ENCODE measurements at regions not wholly inside any gene's neighbourhood (a gene's known extent, or its start where the extent isn't known, plus 50 kb on each side); places are given as distances from the start of the nearest gene placed in this dataset.

DNA sequence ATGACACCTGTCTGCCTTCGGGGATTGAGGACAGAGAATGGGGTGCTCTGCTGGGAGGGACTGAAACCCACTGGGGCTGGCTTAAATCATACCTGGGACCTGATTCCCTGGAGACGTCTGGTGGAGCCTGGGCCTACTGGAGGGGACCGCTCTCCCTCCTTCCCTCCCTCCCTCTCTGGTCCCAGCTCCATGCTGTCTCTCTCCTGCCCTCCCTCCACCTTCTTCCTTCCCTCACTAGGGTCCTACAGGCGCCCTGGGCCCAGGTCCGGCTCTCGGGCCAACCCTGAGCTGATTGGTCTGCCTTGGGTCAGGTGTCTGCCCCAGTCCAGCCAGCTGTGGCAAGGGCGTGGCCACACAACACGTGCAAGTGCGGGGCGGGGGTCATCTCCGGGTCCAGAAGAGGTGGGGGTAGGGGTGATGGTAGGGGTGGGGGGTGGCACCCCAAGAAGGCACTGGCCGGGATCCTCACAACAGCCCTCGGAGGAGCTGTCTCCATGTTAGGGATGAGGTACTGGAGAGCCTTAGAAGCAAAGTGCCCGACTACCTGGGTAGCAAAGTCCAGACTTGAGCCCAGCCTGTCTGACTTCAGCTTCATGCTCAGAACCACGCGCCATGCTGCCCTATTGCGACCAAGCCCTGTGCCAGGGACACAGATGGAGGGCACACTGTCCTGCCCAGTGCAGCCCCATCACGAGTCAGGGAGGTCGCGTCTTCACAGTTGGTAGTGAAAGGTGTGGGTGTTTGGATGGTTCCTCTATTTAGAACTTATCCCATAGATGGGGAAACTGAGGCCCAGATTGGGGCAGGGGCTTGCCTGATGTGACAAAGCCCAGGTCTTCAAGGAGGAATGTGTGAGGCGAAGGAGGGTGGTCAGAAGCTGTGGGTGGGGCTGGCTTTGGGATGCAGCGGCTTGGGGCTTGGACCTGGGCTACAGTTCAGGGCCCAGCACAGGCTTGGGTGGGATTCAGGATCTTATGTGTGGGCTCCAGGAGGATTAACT lies 574.1 kb downstream of the PTPRU start:
- Histone ChIP-seq H3K27ac (ENCODE audit: low read length) (no peak overlapping the region), H3K27me3 (ENCODE audit: control insufficient read depth, insufficient read depth, low read length) (no peaks in the 10 kb centered on the region), H3K36me3 (ENCODE audit: control insufficient read depth, insufficient read depth, low read length) (no peaks in the 10 kb centered on the region), H3K4me1 (ENCODE audit: control insufficient read depth, insufficient read depth, low read length) (no peaks in the 10 kb centered on the region), H3K9me3 (ENCODE audit: control insufficient read depth, insufficient read depth, low read length) (no peaks in the 10 kb centered on the region), H3K4me3 (ENCODE audit: low read length) (no peak overlapping the region)
- no CpG with 5 or more reads among the region's 22 CpGs for WGBS (ENCODE audit: insufficient coverage, insufficient read length)
- no peak for DNase-seq (ENCODE audit: low read depth, low spot score)

DNA sequence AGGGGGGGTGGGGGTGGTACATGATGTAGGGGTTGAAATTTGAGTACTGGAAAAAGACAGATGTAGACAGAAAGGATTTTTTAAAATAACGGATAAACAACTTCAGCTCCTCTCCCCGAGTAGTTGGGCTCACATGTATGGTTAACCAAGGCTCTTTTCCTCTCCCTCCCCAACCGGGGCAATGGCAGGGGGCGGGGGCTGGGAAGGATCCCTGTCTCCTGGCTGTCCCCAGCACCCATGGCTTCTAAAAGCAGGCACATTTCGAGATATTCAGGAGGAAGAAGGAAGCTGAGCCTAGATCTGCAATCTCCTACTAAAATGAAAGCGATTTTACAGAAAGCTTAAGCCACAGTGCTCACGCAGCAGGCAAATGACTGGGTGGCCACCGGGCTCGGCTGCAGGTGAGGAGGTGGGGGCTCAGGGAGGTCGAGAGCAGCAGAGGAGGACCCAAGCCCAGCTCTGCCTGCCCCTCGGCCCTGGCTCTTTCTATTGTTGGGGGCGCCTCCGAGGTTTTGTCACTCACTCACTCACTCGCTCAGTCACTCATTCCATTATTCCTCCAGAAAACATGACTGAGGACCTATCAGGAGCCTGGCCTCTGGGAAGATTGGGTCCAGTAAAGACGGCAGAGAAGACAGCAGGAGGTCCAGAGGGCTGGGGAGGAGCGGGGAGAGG lies 573.3 kb downstream of the PTPRU start:
- H3K27me3 ChIP-seq (ENCODE audit: control insufficient read depth, insufficient read depth, low read length) = no peaks in the 10 kb centered on the region
- H3K4me3 ChIP-seq (ENCODE audit: low read length) = no peak overlapping the region
- H3K36me3 ChIP-seq (ENCODE audit: control insufficient read depth, insufficient read depth, low read length) = no peaks in the 10 kb centered on the region
- WGBS (ENCODE audit: insufficient coverage, insufficient read length) = no CpG with 5 or more reads among the region's 16 CpGs
- DNase-seq (ENCODE audit: low read depth, low spot score) = no peak
- H3K4me1 ChIP-seq (ENCODE audit: control insufficient read depth, insufficient read depth, low read length) = no peaks in the 10 kb centered on the region
- H3K27ac ChIP-seq (ENCODE audit: low read length) = no peak overlapping the region
- H3K9me3 ChIP-seq (ENCODE audit: control insufficient read depth, insufficient read depth, low read length) = no peaks in the 10 kb centered on the region

DNA sequence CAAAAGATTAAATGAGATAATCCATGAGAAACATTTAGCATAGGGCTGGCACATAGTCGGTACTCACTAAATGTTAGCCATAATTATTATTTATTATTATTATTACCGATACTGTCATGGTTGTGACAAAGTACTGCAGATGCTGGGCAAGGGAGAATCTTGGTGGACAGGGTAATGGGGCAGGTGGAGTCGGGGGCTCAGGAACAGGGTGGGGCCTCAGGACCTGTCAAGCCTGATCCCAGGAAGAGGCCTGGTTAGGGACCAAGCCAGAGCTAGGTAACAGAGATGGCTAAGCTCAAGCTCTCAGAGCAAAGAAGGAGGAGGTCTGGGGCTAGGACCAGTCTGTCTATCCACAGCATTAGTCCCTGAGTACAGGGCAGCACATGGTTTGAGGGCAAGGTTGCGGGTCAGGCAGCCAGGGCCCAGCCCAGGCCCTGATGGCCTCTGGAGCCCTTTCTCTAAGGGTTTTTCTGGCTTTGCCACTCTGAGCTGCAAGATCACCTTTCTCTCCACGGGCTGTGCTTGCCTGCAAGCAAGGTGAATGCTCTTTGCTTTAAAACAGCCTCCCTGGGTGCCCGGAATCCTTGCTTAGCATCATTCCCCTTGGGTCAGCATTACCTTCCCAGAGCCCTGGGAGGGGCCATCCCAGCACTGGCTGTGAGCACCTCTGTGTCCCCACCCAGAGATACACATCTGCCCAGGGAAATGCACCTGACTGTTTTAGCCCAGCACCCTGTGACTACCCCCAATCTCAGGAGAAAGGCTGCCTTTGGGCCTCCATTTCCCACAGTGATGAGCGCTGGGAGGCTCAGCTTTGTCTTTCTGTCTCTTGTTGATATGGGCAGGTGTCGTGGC lies 572.0 kb downstream of the PTPRU start:
- H3K36me3 ChIP-seq (ENCODE audit: control insufficient read depth, insufficient read depth, low read length) = no peaks in the 10 kb centered on the region
- no peak overlapping the region for H3K27ac ChIP-seq (ENCODE audit: low read length)
- H3K9me3 ChIP-seq (ENCODE audit: control insufficient read depth, insufficient read depth, low read length) = no peaks in the 10 kb centered on the region
- H3K4me3 ChIP-seq (ENCODE audit: low read length) = no peak overlapping the region
- no peaks in the 10 kb centered on the region for H3K27me3 ChIP-seq (ENCODE audit: control insufficient read depth, insufficient read depth, low read length)
- no peaks in the 10 kb centered on the region for H3K4me1 ChIP-seq (ENCODE audit: control insufficient read depth, insufficient read depth, low read length)
- WGBS (ENCODE audit: insufficient coverage, insufficient read length) = no CpG with 5 or more reads among the region's 8 CpGs
- no peak for DNase-seq (ENCODE audit: low read depth, low spot score)

DNA sequence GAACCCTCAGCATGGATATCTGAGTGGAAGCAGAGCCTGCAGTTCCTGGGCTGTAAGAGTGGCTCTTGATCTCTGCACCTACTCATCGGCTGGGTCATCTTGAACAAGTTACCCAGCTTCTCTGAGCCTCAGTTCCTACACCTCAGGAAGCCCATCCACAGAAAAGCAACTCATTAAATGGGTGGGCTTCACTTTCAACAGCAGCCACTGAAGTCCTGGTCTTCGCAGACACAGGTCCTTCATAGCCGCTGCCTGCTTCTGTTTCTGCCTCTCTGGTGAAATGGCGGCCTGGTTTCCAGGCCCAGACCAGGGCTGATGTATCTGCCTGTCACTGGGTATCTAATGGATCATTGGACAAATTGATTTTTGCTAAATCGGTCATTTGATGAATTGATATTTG lies 571.4 kb downstream of the PTPRU start:
- Histone ChIP-seq H3K9me3 (ENCODE audit: control insufficient read depth, insufficient read depth, low read length) (no peaks in the 10 kb centered on the region), H3K27me3 (ENCODE audit: control insufficient read depth, insufficient read depth, low read length) (no peaks in the 10 kb centered on the region), H3K27ac (ENCODE audit: low read length) (no peak overlapping the region), H3K36me3 (ENCODE audit: control insufficient read depth, insufficient read depth, low read length) (no peaks in the 10 kb centered on the region), H3K4me1 (ENCODE audit: control insufficient read depth, insufficient read depth, low read length) (no peaks in the 10 kb centered on the region), H3K4me3 (ENCODE audit: low read length) (no peak overlapping the region)
- no CpG with 5 or more reads among the region's 5 CpGs for WGBS (ENCODE audit: insufficient coverage, insufficient read length)
- DNase-seq (ENCODE audit: low read depth, low spot score) = no peak

DNA sequence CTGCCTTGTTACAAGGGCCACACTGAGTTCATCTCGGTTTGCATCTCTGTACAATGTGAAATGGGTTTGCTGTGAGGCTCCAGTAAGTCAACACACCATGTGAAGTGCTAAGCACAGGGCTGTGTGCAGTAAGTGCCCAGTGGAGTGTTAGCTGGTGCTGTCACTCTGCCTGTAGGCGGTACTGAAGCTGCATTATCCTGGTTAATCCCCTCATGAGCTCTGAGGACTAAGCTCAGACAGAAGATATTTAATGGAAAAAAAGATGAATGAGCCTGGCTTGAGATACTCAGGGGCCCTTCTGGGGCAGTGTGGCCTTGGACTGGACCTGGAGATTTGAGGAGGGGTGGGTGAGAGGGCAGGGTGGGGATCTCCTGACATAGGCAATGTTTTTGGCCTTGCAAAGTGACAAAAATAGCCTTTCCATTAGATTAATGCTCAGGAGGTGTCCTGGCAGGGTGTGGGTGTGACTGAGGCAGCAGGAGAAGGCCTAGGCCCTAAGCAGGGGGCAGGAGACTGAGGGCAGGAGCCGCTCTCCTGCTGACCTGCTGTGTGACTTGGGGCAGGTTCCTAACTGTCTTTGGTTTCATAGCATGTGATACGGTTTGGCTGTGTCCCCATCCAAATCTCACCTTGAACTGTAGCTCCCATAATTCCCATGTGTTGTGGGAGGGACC lies 570.5 kb downstream of the PTPRU start:
- Histone ChIP-seq H3K4me3 (ENCODE audit: low read length) (no peak overlapping the region), H3K27me3 (ENCODE audit: control insufficient read depth, insufficient read depth, low read length) (no peaks in the 10 kb centered on the region), H3K4me1 (ENCODE audit: control insufficient read depth, insufficient read depth, low read length) (no peaks in the 10 kb centered on the region), H3K9me3 (ENCODE audit: control insufficient read depth, insufficient read depth, low read length) (no peaks in the 10 kb centered on the region), H3K27ac (ENCODE audit: low read length) (no peak overlapping the region), H3K36me3 (ENCODE audit: control insufficient read depth, insufficient read depth, low read length) (no peaks in the 10 kb centered on the region)
- no peak for DNase-seq (ENCODE audit: low read depth, low spot score)
- no CpG with 5 or more reads among the region's 4 CpGs for WGBS (ENCODE audit: insufficient coverage, insufficient read length)

DNA sequence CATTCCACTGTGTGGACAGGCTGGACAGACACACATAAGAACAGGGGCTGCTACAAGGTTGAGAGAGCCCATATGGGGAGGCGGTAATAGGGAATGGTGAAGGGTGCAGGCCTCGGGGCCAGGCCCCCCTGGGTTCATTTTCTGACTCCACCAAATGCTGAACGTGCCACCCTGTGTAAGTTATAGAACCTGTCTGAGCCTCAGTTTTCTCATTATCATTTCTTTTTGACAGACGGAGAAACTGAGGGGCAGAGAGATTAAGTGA lies 569.5 kb downstream of the PTPRU start:
- Histone ChIP-seq H3K36me3 (ENCODE audit: control insufficient read depth, insufficient read depth, low read length) (no peaks in the 10 kb centered on the region; the same call in 1 of the 2 replicates), H3K9me3 (ENCODE audit: control insufficient read depth, insufficient read depth, low read length) (no peaks in the 10 kb centered on the region), H3K27ac (ENCODE audit: low read length) (no peak overlapping the region), H3K27me3 (ENCODE audit: control insufficient read depth, insufficient read depth, low read length) (no peaks in the 10 kb centered on the region), H3K4me1 (ENCODE audit: control insufficient read depth, insufficient read depth, low read length) (no peaks in the 10 kb centered on the region), H3K4me3 (ENCODE audit: low read length) (no peak overlapping the region)
- DNase-seq (ENCODE audit: low read depth, low spot score) = no peak
- no CpG with 5 or more reads among the region's 4 CpGs for WGBS (ENCODE audit: insufficient coverage, insufficient read length)

DNA sequence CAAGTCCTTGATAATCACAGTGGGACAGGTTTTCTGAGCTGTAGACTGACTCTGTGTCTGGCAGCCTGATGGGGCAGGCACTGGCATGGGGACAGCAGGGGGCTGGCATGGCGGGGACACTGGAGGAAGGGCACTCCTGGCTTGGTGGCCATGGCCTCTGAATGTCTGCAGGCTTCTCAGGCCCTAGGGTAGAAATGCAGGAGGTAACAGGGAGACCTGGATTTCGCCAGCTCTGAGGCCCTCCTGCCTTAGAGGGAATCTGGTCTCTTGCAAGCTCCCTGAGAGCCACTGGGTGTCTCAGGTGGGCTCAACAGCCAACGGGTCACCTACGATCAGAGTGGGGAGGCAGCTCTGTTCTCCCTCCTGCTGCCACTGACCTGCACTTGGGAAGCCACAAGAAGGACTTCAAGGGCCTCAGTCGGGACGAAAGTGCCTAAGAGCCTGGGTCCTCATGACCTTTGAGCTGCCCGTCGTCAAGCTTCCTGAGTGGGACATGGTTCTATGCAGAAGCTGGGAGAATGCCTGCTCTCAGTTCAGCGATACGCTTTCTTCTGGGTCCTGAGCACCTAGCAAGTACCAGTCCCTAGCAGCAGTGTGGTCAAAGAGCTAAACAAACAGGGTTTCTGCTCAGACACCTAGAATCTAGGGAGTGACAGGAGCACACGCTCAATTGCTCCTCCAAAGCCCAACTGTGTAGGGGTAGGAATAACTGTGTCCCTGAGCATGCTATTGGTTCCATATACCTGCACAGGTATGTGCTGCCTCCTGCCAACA lies 569.0 kb downstream of the PTPRU start:
- no peaks in the 10 kb centered on the region for H3K9me3 ChIP-seq (ENCODE audit: control insufficient read depth, insufficient read depth, low read length)
- WGBS (ENCODE audit: insufficient coverage, insufficient read length) = no CpG with 5 or more reads among the region's 11 CpGs
- H3K27me3 ChIP-seq (ENCODE audit: control insufficient read depth, insufficient read depth, low read length) = no peaks in the 10 kb centered on the region
- no peak overlapping the region for H3K4me3 ChIP-seq (ENCODE audit: low read length)
- DNase-seq (ENCODE audit: low read depth, low spot score) = no peak
- no peaks in the 10 kb centered on the region for H3K4me1 ChIP-seq (ENCODE audit: control insufficient read depth, insufficient read depth, low read length)
- no peak overlapping the region for H3K27ac ChIP-seq (ENCODE audit: low read length)
- H3K36me3 ChIP-seq (ENCODE audit: control insufficient read depth, insufficient read depth, low read length) = no peaks in the 10 kb centered on the region; the same call in 1 of the 2 replicates

DNA sequence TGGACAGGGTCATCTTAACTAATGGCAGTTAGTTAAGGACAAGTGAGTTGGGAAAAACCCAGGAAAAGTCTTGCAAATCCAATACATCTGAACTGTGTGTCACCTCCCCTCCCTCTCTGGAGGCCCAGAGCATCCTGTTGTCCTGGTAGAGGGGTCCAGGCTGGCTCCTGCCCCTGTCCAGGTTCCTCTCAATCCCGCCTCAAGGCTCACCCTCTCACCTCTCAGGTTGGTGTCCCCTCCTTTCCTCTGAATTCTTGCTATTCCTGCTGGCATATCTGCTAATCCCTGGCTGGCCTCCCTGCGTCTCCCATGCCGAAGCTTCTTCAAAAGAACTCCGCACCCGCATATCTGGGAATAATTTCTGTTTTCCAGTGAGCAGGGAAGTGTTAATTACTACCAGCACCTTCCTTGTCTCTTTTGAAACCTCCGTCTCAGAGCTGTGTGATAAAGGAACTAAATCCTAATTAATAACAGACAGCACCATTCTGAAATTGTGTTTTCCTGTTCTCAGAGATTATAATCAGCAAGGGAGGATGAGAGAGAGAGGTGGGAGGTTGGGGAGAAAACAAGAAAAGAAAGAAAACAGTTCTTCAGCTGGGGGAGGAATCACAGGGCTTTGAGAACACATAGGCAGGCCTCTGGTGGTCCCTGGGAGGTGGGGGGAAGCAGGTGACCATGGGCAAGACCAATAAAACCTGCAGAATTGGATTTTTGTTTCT lies 568.0 kb downstream of the PTPRU start:
- Histone ChIP-seq H3K4me3 (ENCODE audit: low read length) (no peak overlapping the region), H3K27me3 (ENCODE audit: control insufficient read depth, insufficient read depth, low read length) (no peaks in the 10 kb centered on the region), H3K27ac (ENCODE audit: low read length) (no peak overlapping the region), H3K4me1 (ENCODE audit: control insufficient read depth, insufficient read depth, low read length) (no peaks in the 10 kb centered on the region), H3K9me3 (ENCODE audit: control insufficient read depth, insufficient read depth, low read length) (no peaks in the 10 kb centered on the region), H3K36me3 (ENCODE audit: control insufficient read depth, insufficient read depth, low read length) (no peaks in the 10 kb centered on the region; the same call in 1 of the 2 replicates)
- WGBS (ENCODE audit: insufficient coverage, insufficient read length) = no CpG with 5 or more reads among the region's 6 CpGs
- no peak for DNase-seq (ENCODE audit: low read depth, low spot score)

DNA sequence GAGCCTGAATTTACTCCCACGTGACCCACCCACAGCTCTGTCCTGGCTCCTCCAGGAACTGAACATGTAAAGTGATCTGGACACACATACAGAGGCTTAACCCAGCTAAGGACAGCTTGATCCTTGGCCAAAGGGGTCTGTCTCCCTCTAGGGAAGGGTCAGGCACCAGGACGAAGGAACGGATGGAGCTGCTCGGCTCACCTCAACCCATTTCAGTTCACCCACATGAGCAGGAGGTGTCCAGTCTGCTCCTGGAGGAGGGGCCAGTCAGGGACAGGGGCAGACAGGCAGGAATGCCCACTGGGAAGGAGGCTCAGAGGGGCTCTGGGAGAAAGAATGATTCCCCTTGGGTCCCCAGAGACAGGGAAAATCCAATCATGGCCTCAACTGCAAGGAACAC lies 567.2 kb downstream of the PTPRU start:
- Histone ChIP-seq H3K9me3 (ENCODE audit: control insufficient read depth, insufficient read depth, low read length) (no peaks in the 10 kb centered on the region), H3K4me3 (ENCODE audit: low read length) (no peak overlapping the region), H3K36me3 (ENCODE audit: control insufficient read depth, insufficient read depth, low read length) (no peaks in the 10 kb centered on the region; the same call in 1 of the 2 replicates), H3K27me3 (ENCODE audit: control insufficient read depth, insufficient read depth, low read length) (no peaks in the 10 kb centered on the region), H3K27ac (ENCODE audit: low read length) (no peak overlapping the region), H3K4me1 (ENCODE audit: control insufficient read depth, insufficient read depth, low read length) (no peaks in the 10 kb centered on the region)
- no peak for DNase-seq (ENCODE audit: low read depth, low spot score)
- WGBS (ENCODE audit: insufficient coverage, insufficient read length) = no CpG with 5 or more reads among the region's 4 CpGs
